T47D (cell line): ENCODE measurements at regions not wholly inside any gene's neighbourhood (a gene's known extent, or its start where the extent isn't known, plus 50 kb on each side); places are given as distances from the start of the nearest gene placed in this dataset.

Source experiments
- DNase-seq, 2 experiments: peaks; one replicate each; pipeline versions ENCODE4 v3.0.0 to v3.0.0-alpha.2; 2011 to 2012; ENCODE audit warnings: low read depth in 1 of 2, low spot score in 1 of 2
- JUND ChIP-seq: IDR thresholded peaks from 2 replicates; pipeline ENCODE4 v1.6.1; 2012; ENCODE audit warnings: low read depth
- in situ Hi-C: cut with HindIII; loops from 2 replicates; pipeline ENCODE4 v1.10.0; 2016; ENCODE audit warnings: low sequenced_read_pairs, low pct_unique_long_range_greater_than_20kb

GRCh38 chr4:36509845-36510244 lies 228.4 kb downstream of the DTHD1 start:
- DNase-seq = no peak
- TF ChIP-seq JUND = no peak
- in situ Hi-C loops = no loop called here

- TF ChIP-seq JUND = no peak
- no peak for DNase-seq
- in situ Hi-C loops = no loop called here
Observed at GRCh38 chr4:36511785-36512184, 230.4 kb downstream of the DTHD1 start.

- DNase-seq = no peak
Observed at GRCh38 chr4:36516522-36517095, 235.2 kb downstream of the DTHD1 start.

DNA sequence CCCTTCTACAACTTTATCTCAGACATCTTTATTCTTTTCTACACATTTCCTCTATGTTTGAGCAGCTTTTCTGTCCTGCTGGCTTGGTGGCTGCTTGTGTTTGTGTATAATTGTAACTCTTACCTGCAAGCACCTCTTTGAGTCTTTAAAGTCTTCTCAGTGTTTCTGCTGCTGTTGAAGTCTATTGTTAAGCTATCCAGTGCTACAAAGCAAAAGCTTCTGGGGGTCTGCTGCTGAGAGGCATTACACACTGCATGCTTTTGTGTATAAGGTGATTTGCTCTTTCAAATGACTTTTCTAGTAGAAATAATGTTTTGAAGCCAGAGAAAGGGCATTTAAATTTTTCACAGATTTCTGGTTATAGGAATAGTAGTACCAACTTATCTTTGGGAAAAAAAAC lies 241.8 kb downstream of the DTHD1 start:
- TF ChIP-seq JUND = no peak
- in situ Hi-C loops = no loop called here
- DNase-seq = no peak

More at GRCh38 chr4:36516522-36517095, 235.2 kb downstream of the DTHD1 start:
- in situ Hi-C loops = no loop called here
- TF ChIP-seq JUND = no peak

- no peak for TF ChIP-seq JUND
- in situ Hi-C loops = no loop called here
Observed at GRCh38 chr4:36532670-36533379, 251.4 kb downstream of the DTHD1 start.

GRCh38 chr4:36533944-36534343 lies 252.5 kb downstream of the DTHD1 start:
- in situ Hi-C loops = no loop called here

More at GRCh38 chr4:36532670-36533379, 251.4 kb downstream of the DTHD1 start:
- DNase-seq = peak in 1 of 2 experiments; percentile 36

GRCh38 chr4:36547383-36547782 lies 266.0 kb downstream of the DTHD1 start:
- TF ChIP-seq JUND = no peak
- no peak for DNase-seq
- in situ Hi-C loops = no loop called here

More at GRCh38 chr4:36533944-36534343, 252.5 kb downstream of the DTHD1 start:
- no peak for DNase-seq
- TF ChIP-seq JUND = no peak

DNA sequence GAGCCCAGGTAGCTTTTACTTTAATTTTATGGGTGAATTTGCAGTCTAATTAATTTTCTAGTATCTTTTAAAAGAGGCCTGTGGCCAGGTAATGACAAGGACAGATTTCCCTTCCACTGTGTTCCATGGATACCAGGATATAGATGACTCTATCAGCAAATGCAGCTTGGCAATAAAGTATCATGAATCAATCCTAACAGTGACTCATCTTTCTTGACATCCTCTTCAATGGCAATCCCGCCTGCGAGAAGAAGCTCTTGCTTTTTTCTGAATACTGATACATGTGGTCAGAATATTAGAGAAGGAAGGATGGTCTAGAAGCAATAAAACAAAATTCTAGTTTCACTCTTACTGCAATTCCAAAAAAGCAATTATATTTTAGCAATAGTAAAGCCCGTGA lies 267.8 kb downstream of the DTHD1 start:
- DNase-seq = no peak
- no peak for TF ChIP-seq JUND
- in situ Hi-C loops = no loop called here

DNA sequence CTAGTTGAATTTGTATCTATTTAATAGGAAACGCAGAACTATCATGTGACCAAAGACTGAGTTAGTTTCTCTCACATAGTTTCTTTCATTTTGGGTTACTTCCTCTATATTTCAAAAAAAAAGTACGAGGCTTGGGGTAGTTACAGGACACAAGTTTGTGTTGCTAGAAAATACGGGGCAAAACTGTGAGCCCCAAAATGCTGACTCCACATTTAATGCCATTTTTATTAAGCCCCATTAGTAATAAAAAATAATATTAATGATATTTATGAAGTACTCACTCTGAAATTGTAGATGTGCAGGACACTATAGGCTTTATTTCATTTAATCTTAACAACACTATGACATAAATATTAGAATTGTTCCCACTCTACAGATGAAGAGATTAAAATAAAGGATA lies 268.6 kb downstream of the DTHD1 start:
- no peak for DNase-seq
- TF ChIP-seq JUND = no peak
- in situ Hi-C loops = no loop called here

GRCh38 chr4:36551697-36552214 lies 270.3 kb downstream of the DTHD1 start:
- TF ChIP-seq JUND = no peak
- in situ Hi-C loops = no loop called here
- no peak for DNase-seq

DNA sequence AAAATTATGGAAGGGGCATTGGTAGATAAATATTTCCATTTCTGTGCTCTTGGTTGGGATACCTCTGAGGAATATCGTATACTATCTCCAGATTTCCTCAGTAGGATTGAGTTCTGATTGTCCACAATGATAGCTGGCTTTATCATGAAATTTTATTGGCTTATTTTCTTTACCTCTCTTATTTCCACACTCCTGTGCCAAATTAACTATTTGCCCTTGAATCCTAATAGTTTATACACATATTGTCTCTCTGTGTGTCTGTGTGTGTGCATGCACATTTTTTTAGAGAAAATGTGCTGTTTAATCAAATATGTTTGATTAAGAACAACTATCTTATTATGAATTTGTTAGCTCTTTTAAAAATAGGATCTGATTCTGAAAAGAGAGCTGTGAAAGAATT lies 271.6 kb downstream of the DTHD1 start:
- DNase-seq = no peak
- in situ Hi-C loops = no loop called here
- no peak for TF ChIP-seq JUND

DNA sequence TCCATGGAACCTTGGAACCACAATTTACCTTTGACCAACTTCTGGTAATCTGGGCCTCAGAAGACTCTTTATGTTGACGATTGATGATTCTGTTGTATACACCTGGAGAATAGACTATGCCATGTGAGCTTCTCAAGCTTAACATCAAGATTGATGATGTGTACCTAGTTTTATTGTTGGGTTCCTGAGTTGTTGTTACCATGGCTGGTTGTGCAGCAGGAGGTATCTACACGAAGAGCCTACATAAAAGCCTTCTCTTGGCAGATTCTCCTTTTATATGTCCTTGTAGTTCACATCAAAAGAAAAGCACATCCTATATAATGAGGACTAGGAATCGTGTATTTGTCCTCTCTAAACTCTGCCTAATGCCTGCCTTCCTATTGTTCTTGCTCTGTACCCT lies 272.0 kb downstream of the DTHD1 start:
- no peak for TF ChIP-seq JUND
- no peak for DNase-seq
- in situ Hi-C loops = no loop called here

- no peak for DNase-seq
- no peak for TF ChIP-seq JUND
- in situ Hi-C loops = no loop called here
Observed at GRCh38 chr4:36556984-36557383, 275.6 kb downstream of the DTHD1 start.
